ENCODE measurements at regions not wholly inside any gene's neighbourhood (a gene's known extent, or its start where the extent isn't known, plus 50 kb on each side); places are given as distances from the start of the nearest gene placed in this dataset.

DNA sequence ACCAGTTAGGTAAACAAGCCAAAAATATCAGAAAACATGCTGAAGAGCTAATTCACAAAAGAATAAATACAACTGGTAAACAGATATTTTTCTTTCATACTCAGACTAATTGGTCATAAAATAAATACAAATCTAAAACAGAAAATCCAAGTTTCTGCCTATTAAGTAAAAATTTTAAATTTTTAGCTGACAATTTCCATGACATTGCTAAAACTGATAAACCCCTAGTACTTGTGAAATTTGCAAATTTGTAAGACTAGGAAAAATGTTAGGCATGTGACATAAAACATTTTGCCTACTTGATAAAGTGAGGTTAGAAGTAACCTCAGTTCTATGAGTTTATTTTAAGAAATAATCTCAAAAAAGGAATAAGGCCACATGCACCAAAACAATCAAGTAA is 356.1 kb downstream of the LRATD1 start:
- H3K4me3 ChIP-seq, result no peak overlapping the region
- H3K4me1 ChIP-seq, result no peaks in the 10 kb centered on the region
- ATAC-seq (no peak), DNase-seq (no peak)
- intact Hi-C loops (cut with DNase I), result no loop called here
- peaks cover 0 to 2% (median 0%) of the 10 kb centered on the region in 3 donors for H3K27me3 ChIP-seq (ENCODE audit: insufficient read depth in 3 of 3, low read length in 2 of 3)
- H3K9me3 ChIP-seq, result no peaks in the 10 kb centered on the region
- TF ChIP-seq, protein P1, sequence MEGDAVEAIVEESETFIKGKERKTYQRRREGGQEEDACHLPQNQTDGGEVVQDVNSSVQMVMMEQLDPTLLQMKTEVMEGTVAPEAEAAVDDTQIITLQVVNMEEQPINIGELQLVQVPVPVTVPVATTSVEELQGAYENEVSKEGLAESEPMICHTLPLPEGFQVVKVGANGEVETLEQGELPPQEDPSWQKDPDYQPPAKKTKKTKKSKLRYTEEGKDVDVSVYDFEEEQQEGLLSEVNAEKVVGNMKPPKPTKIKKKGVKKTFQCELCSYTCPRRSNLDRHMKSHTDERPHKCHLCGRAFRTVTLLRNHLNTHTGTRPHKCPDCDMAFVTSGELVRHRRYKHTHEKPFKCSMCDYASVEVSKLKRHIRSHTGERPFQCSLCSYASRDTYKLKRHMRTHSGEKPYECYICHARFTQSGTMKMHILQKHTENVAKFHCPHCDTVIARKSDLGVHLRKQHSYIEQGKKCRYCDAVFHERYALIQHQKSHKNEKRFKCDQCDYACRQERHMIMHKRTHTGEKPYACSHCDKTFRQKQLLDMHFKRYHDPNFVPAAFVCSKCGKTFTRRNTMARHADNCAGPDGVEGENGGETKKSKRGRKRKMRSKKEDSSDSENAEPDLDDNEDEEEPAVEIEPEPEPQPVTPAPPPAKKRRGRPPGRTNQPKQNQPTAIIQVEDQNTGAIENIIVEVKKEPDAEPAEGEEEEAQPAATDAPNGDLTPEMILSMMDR (IDR thresholded peaks at IDR 0.05), result no peak
- H3K36me3 ChIP-seq (ENCODE audit: insufficient read depth in 1 of 2, low read depth in 1 of 2), result no peaks in the 10 kb centered on the region
- H3K27ac ChIP-seq, result no peak overlapping the region

DNA sequence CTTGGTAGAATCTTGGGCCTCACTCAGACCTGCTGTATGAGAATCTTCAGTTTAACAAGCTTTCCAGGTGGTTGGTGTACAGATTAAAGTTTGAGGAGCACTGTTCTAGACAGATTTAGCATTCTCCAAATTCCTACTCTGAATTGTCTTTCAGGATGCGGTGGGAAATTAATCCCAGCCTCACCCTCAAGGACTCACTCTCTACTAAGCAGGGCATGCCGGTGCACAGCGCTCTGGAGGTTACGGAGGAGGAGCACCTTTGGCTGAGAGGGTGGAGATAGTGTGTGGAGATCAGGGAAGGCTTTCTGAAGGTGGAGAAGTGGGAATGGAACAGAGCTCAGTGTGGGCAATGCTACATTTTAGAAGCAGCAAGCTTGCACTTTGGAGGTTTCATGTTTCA is 359.2 kb downstream of the LRATD1 start:
- DNase-seq (no peak), ATAC-seq (no peak)
- no peaks in the 10 kb centered on the region for H3K9me3 ChIP-seq
- no peak overlapping the region for H3K4me3 ChIP-seq
- H3K4me1 ChIP-seq, result no peaks in the 10 kb centered on the region
- 75 to 92% (median 86%) methylated on average over 4 of the region's 4 CpGs for WGBS, 3 donors
- no peak overlapping the region for H3K27ac ChIP-seq
- no peaks in the 10 kb centered on the region for H3K36me3 ChIP-seq (ENCODE audit: insufficient read depth in 1 of 2, low read depth in 1 of 2)
- TF ChIP-seq, protein P1 (IDR thresholded peaks at IDR 0.05), result no peak
- no peaks in the 10 kb centered on the region for H3K27me3 ChIP-seq (ENCODE audit: insufficient read depth in 3 of 3, low read length in 2 of 3)
- intact Hi-C loops (cut with DNase I), result no loop called here

DNA sequence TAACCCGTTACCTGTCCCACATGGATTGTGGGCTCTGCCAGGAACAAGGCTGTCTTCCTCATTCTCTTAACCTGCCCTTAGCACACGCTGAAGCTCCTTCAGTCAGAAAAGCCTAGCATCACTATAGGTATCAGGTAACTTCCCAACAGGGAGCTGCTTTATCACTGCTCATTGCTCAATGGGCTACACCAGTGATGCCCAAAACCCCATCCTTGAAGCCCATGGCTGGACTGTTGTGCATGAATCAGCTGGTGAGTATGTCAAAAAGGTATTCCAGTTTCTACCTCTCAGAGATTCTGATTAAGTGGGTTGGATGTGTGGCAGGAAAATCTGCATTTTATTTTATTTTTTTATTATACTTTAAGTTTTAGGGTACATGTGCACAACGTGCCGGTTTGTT is 362.2 kb downstream of the LRATD1 start:
- 92 to 95% (median 93%) methylated on average over 4 of the region's 4 CpGs for WGBS, 3 donors
- intact Hi-C loops (cut with DNase I), result no loop called here
- H3K4me3 ChIP-seq, result no peak overlapping the region
- H3K36me3 ChIP-seq (ENCODE audit: insufficient read depth in 1 of 2, low read depth in 1 of 2), result no peaks in the 10 kb centered on the region
- no peak for ATAC-seq
- no peaks in the 10 kb centered on the region for H3K4me1 ChIP-seq
- no peaks in the 10 kb centered on the region for H3K27me3 ChIP-seq (ENCODE audit: insufficient read depth in 3 of 3, low read length in 2 of 3)
- no peak for DNase-seq
- H3K9me3 ChIP-seq, result no peaks in the 10 kb centered on the region
- TF ChIP-seq, protein P1 (IDR thresholded peaks at IDR 0.05), result no peak
- no peak overlapping the region for H3K27ac ChIP-seq

DNA sequence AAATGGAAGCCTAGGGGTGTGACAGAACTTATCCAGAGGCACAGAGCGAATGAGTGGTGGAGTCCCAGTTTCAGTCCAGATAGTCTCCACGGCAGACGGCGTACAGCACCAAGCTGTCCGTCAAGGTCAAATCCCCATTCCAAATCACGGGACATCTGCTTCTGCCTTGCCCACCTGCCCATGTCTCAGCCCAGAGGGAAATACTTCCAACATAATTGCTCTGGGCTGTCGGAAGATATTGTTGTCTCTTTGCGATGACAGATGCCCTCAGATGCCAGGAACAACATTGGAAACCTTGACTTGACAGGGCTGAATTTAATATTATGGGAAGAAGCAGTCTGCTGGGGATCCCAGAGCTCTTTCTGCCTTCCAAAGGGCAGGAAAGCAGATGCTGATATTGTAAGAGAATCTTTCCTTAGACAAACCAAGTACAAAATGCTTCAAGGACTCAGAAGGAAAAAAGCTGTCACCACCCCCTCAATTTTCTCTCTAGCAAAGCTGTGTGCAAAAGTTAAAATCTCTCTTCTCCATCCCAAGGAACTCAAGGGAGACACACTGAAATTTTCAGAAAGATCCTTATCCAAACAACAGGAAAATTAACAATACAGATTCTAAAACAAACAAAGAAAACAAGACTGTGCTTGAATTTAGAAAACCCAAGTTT is 364.0 kb downstream of the LRATD1 start:
- H3K4me3 ChIP-seq, result no peak overlapping the region
- H3K36me3 ChIP-seq (ENCODE audit: insufficient read depth in 1 of 2, low read depth in 1 of 2), result no peaks in the 10 kb centered on the region
- 24 to 44% (median 32%) methylated on average over 8 of the region's 8 CpGs for WGBS, 3 donors
- no peaks in the 10 kb centered on the region for H3K27me3 ChIP-seq (ENCODE audit: insufficient read depth in 3 of 3, low read length in 2 of 3)
- intact Hi-C loops (cut with DNase I), result no loop called here
- ATAC-seq, result no peak
- no peak for DNase-seq
- no peaks in the 10 kb centered on the region for H3K9me3 ChIP-seq
- no peak overlapping the region for H3K27ac ChIP-seq
- TF ChIP-seq, protein P1 (IDR thresholded peaks at IDR 0.05), result no peak
- no peaks in the 10 kb centered on the region for H3K4me1 ChIP-seq

DNA sequence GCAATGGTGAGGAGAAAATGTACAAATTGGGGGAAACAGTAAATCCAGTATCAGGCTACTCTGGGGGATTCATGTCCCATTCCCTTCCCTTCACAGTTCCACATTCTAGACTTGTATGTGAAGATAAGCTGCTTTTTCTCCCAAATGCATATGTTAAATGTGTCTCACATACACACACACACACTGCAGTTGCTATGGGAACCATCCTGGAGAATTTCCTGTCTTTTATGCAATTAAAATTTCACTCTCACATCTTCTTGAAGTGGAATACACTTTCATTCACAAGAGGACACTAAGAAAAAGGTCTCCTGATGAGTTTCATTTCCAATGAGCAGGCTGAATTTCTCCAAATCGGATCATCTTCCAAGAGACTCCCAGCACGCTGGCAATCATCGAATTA is 366.0 kb downstream of the LRATD1 start:
- Histone ChIP-seq H3K27me3 (ENCODE audit: insufficient read depth in 3 of 3, low read length in 2 of 3) (no peaks in the 10 kb centered on the region), H3K9me3 (no peaks in the 10 kb centered on the region), H3K27ac (no peak overlapping the region), H3K4me1 (no peaks in the 10 kb centered on the region), H3K36me3 (ENCODE audit: insufficient read depth in 1 of 2, low read depth in 1 of 2) (no peaks in the 10 kb centered on the region), H3K4me3 (no peak overlapping the region)
- TF ChIP-seq, protein P1 (IDR thresholded peaks at IDR 0.05), result no peak
- no peak for DNase-seq
- intact Hi-C loops (cut with DNase I), result no loop called here
- WGBS, 3 donors, result 89 to 96% (median 90%) methylated on average over 3 of the region's 3 CpGs
- ATAC-seq, result no peak

All from psoas muscle (tissue), 7 donors.